PC-9 (cell line): ENCODE measurements at regions not wholly inside any gene's neighbourhood (a gene's known extent, or its start where the extent isn't known, plus 50 kb on each side); places are given as distances from the start of the nearest gene placed in this dataset.
A peak's percentile ranks its signal among the peaks of the same experiment; 100 is the strongest.
"Not testable (repeated sequence)": the region's sequence is repeated elsewhere in the genome, so short reads cannot be mapped to it uniquely, and the experiment has no call there.

Experiments used
- BruUV-seq: library from RNA; stranded (reverse); fragments of 400-500 nt; replicated peaks from 2 replicates; lab custom pipeline; 2021; lab: Mats Ljungman, UMichigan
- CTCF ChIA-PET: fragments of 300-600 bp; sonication (Branson Sonifier 250); formaldehyde crosslinking; loops from one replicate; lab custom pipeline; 2022; ENCODE audit warnings: antibody characterized with exemption; lab: Charles Lee
- POLR2A ChIA-PET: fragments of 300-600 bp; sonication (Branson Sonifier 250); formaldehyde crosslinking; loops from one replicate; lab custom pipeline; 2022; ENCODE audit warnings: antibody characterized with exemption; ENCODE audit not compliant: unreplicated experiment; lab: Charles Lee
- DNase-seq, 2 experiments: peaks; one replicate each; pipeline versions ENCODE4 v3.0.0 to v3.0.0-alpha.2; 2015 to 2022; ENCODE audit warnings: mixed read lengths in 1 of 2
- H2AFZ ChIP-seq: fragments of 200-600 bp; sonication (generic); 2 replicates; pipeline ENCODE4 v1.8.1; 2017; ENCODE audit warnings: antibody characterized with exemption
- H3F3A ChIP-seq: fragments of 200-600 bp; sonication (generic); 2 replicates; pipeline ENCODE4 v1.8.1; 2017; ENCODE audit warnings: antibody characterized with exemption, mild to moderate bottlenecking, low read depth; ENCODE audit not compliant: insufficient read depth
- H3K27ac ChIP-seq: fragments of 200-600 bp; sonication (generic); 2 replicates; pipeline ENCODE4 v1.6.1; 2016; ENCODE audit warnings: mixed run types
- H3K27me3 ChIP-seq: fragments of 200-600 bp; sonication (generic); 2 replicates; pipeline ENCODE4 v1.6.1; 2016; ENCODE audit warnings: low read depth, mixed run types; ENCODE audit not compliant: insufficient read depth
- H3K36me3 ChIP-seq: fragments of 200-600 bp; sonication (generic); 2 replicates; pipeline ENCODE4 v1.6.1; 2016; ENCODE audit warnings: low read depth, mixed run types
- H3K4me1 ChIP-seq: fragments of 200-600 bp; sonication (generic); replicated peaks from 2 replicates; pipeline ENCODE4 v1.6.1; 2016; ENCODE audit warnings: mixed run types; ENCODE audit not compliant: insufficient read depth
- H3K4me2 ChIP-seq: fragments of 200-600 bp; sonication (generic); 2 replicates; pipeline ENCODE4 v1.6.1; 2017; ENCODE audit warnings: mixed run types
- H3K4me3 ChIP-seq: fragments of 200-600 bp; sonication (generic); 2 replicates; pipeline ENCODE4 v1.6.1; 2016; ENCODE audit warnings: mixed run types
- H3K79me2 ChIP-seq: fragments of 200-600 bp; sonication (generic); 2 replicates; pipeline ENCODE4 v1.6.1; 2017; ENCODE audit warnings: low read depth, mixed run types
- H3K9me2 ChIP-seq: fragments of 200-600 bp; sonication (generic); 2 replicates; pipeline ENCODE4 v1.8.1; 2017; ENCODE audit warnings: mild to moderate bottlenecking; ENCODE audit not compliant: insufficient read depth
- H3K9me3 ChIP-seq: fragments of 200-600 bp; sonication (generic); 2 replicates; pipeline ENCODE4 v1.8.1; 2016; ENCODE audit warnings: low read depth; ENCODE audit not compliant: insufficient read depth
- H4K20me1 ChIP-seq: fragments of 200-600 bp; sonication (generic); 2 replicates; pipeline ENCODE4 v1.8.1; 2017; ENCODE audit not compliant: insufficient read depth
- EZH2 ChIP-seq: fragments of 200-600 bp; sonication (generic); IDR thresholded peaks from 2 replicates; pipeline ENCODE4 v1.8.0; 2017; ENCODE audit warnings: antibody characterized with exemption, low read depth
- intact Hi-C: fragments of 100-400 bp; cut with micrococcal nuclease; formaldehyde crosslinking; loops from one replicate; pipeline ENCODE4 v1.10.0; 2022; ENCODE audit not compliant: unreplicated experiment
- TF ChIP-seq, protein P1 (sequence below): fragments of 200-600 bp; sonication (generic); conservative IDR thresholded peaks from 2 replicates; pipeline ENCODE4 v1.6.1; 2017; ENCODE audit warnings: mixed run types, antibody characterized with exemption, mild to moderate bottlenecking, moderate library complexity

DNA sequence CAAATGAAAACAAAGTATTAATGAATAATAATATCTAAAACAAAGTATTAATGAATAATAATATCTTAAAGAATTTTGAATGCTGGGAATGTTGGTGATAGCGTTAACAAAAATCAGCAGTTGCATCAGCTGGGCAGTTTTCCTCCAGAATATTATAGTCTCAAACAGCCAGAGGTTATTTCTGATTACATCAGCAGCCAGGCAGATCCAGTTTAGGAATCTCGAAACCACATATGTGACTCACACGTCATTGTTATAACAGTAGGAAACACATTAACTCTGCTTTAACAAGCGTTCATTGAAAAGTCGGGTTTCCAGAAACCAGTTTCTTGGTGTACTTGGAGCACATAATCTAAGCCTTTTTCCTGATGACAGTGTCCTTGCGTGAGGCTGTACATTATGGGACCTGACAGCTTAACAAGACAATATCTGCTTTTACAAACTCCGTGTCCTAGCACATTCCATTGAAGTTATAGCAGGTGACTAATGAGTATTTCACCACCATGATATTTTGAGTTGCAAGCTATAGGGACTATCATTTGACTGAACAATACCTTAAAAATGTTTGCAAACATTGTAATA is 559.5 kb upstream of the KLF4 start:
- Histone ChIP-seq H3K9me3 (peaks cover 2% of the 10 kb centered on the region), H4K20me1 (no peaks in the 10 kb centered on the region), H3F3A (peaks cover 21% of the 10 kb centered on the region), H3K4me2 (peak overlapping the region; percentile 61), H3K36me3 (no peaks in the 10 kb centered on the region), H3K9me2 (no peaks in the 10 kb centered on the region), H3K27ac (peak overlapping the region; percentile 100), H2AFZ (no peak overlapping the region), H3K4me3 (no peak overlapping the region; the same call in 1 of the 2 replicates), H3K27me3 (no peaks in the 10 kb centered on the region), H3K4me1 (peaks cover 29% of the 10 kb centered on the region), H3K79me2 (no peaks in the 10 kb centered on the region)
- no peak for TF ChIP-seq EZH2
- TF ChIP-seq, protein P1, sequence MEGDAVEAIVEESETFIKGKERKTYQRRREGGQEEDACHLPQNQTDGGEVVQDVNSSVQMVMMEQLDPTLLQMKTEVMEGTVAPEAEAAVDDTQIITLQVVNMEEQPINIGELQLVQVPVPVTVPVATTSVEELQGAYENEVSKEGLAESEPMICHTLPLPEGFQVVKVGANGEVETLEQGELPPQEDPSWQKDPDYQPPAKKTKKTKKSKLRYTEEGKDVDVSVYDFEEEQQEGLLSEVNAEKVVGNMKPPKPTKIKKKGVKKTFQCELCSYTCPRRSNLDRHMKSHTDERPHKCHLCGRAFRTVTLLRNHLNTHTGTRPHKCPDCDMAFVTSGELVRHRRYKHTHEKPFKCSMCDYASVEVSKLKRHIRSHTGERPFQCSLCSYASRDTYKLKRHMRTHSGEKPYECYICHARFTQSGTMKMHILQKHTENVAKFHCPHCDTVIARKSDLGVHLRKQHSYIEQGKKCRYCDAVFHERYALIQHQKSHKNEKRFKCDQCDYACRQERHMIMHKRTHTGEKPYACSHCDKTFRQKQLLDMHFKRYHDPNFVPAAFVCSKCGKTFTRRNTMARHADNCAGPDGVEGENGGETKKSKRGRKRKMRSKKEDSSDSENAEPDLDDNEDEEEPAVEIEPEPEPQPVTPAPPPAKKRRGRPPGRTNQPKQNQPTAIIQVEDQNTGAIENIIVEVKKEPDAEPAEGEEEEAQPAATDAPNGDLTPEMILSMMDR = no peak
- BruUV-seq = no TSS peak
- intact Hi-C loops = loop anchor here (2.0 to 5.0 kb wide), 3 partner anchors 224 to 560 kb away; partner anchors contain the start of gene KLF4
- ChIA-PET POLR2A (interaction anchor here (0.5 to 0.7 kb wide), 4 partner anchors 44 to 712 kb away, joined by 3 read pairs; no protein-coding TSS in a partner anchor), CTCF (no interaction called here)
- DNase-seq = peak; percentile 50 to 96

DNA sequence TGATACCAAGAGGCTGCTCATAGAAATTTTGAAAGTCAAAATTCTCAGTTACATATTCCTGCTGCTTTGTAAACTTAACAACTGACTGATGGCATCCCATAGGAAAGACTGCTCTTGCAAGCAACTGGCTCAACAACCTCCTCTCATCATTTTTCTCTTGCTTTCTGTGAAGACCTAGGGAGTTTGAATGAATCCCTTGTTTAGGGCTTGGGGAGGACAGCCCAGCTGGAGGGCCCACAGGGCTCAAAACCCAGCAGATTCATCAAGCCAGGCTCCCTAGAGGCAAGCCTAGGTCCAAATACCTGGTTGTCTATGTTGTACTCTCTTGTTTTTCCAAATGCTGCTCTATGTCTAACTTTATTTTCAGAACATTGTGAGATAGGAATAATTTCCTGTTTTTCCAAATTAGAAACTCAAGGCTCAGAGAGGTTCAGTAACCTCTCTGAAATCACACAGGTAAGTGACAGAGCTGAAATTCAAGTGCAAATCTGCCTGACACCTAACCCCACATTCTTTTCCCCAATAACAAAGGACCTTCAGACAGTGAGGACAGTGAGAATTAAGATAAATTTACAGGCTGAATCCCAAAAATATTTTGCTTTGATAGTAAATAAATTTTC is 558.9 kb upstream of the KLF4 start:
- DNase-seq = no peak
- BruUV-seq = no TSS peak
- Histone ChIP-seq H3K4me1 (peaks cover 29% of the 10 kb centered on the region), H3K4me2 (peak overlapping the region; percentile 61), H2AFZ (peak overlapping the region; percentile 50; the same call in 1 of the 2 replicates), H4K20me1 (no peaks in the 10 kb centered on the region), H3K9me3 (peaks cover 8% of the 10 kb centered on the region), H3K4me3 (0 out of 2 replicates have a peak overlapping the region, but pooled peaks have one; percentile 28), H3K9me2 (no peaks in the 10 kb centered on the region), H3K36me3 (no peaks in the 10 kb centered on the region), H3K79me2 (no peaks in the 10 kb centered on the region), H3K27me3 (no peaks in the 10 kb centered on the region), H3K27ac (peak overlapping the region; percentile 100), H3F3A (peaks cover 21% of the 10 kb centered on the region)
- intact Hi-C loops = loop anchor here (2.0 to 5.0 kb wide), 3 partner anchors 224 to 560 kb away; partner anchors contain the start of gene KLF4
- CTCF ChIA-PET = no interaction called here
- TF ChIP-seq EZH2 = no peak
- TF ChIP-seq, protein P1 = no peak
- POLR2A ChIA-PET = interaction anchor here (0.7 kb wide), 1 partner anchor 45 kb away, joined by 3 read pairs; no protein-coding TSS in a partner anchor

DNA sequence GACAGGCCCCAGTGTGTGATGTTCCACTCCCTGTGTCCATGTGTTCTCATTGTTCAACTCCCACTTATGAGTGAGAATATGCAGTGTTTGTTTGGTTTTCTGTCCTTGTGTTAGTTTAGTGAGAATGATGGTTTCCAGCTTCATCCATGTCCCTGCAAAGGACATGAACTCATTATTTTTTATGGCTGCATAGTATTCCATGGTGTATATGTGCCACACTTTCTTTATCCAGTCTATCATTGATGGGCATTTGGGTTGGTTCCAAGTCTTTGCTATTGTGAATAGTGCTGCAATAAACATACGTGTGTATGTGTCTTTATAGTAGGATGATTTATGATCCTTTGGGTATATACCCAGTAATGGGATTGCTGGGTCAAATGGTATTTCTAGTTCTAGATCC is 558.2 kb upstream of the KLF4 start:
- H3K4me3 ChIP-seq, CTCF ChIA-PET, H2AFZ ChIP-seq, DNase-seq, BruUV-seq, POLR2A ChIA-PET, H3K27me3 ChIP-seq, H3K4me2 ChIP-seq, H3K36me3 ChIP-seq, H3K9me2 ChIP-seq, H3K79me2 ChIP-seq, H4K20me1 ChIP-seq: not testable (repeated sequence)
- peak overlapping the region; percentile 100 for H3K27ac ChIP-seq
- peaks cover 11% of the 10 kb centered on the region for H3K9me3 ChIP-seq
- intact Hi-C loops = loop anchor here (2.0 to 5.0 kb wide), 3 partner anchors 225 to 559 kb away; partner anchors contain the start of gene KLF4
- H3F3A ChIP-seq = peaks cover 21% of the 10 kb centered on the region
- peaks cover 29% of the 10 kb centered on the region for H3K4me1 ChIP-seq
